ENCODE measurements at regions not wholly inside any gene's neighbourhood (a gene's known extent, or its start where the extent isn't known, plus 50 kb on each side); places are given as distances from the start of the nearest gene placed in this dataset.

- peaks cover 4 to 5% of the 10 kb centered on the region in 2 experiments for H3K9me3 ChIP-seq (ENCODE audit: control insufficient read depth in 1 of 2, insufficient read depth in 1 of 2, low read length in 2 of 2)
- no peak for TF ChIP-seq CTCF (IDR thresholded peaks at IDR 0.05)
- no peak overlapping the region for H3K4me3 ChIP-seq (ENCODE audit: low read length)
- no peak overlapping the region for H3K27ac ChIP-seq (ENCODE audit: low read depth in 1 of 2, low read length in 2 of 2)
- H3K36me3 ChIP-seq (ENCODE audit: insufficient read depth, low read length): no peaks in the 10 kb centered on the region
- DNase-seq: no peak
- no peak for ATAC-seq (ENCODE audit: poor library complexity)
- Mint-ChIP-seq H3K4me1 (ENCODE audit: low read depth) (no peaks in the 10 kb centered on the region), H3K36me3 (ENCODE audit: low read depth) (no peaks in the 10 kb centered on the region), H3K9me3 (peaks cover 10% of the 10 kb centered on the region), H3K27ac (no peak overlapping the region), H3K4me3 (no peak overlapping the region), H3K27me3 (no peaks in the 10 kb centered on the region)
- POLR2A ChIA-PET: no interaction called here
- H3K27me3 ChIP-seq (ENCODE audit: control insufficient read depth in 1 of 2, insufficient read depth in 2 of 2, low read length in 2 of 2): no peaks in the 10 kb centered on the region
- H3K4me1 ChIP-seq (ENCODE audit: insufficient read depth, low read length): no peaks in the 10 kb centered on the region
- intact Hi-C loops (cut with DNase I, micrococcal nuclease): no loop called here
- CTCF ChIA-PET: no interaction called here
These were observed 824.2 kb downstream of the SLC16A7 start for GRCh38 chr12:60419986-60420385.

GRCh38 chr12:60421741-60422140, 825.9 kb downstream of the SLC16A7 start:
- no peak for DNase-seq
- Mint-ChIP-seq H3K4me1 (ENCODE audit: low read depth) (no peaks in the 10 kb centered on the region), H3K4me3 (no peak overlapping the region), H3K27ac (no peak overlapping the region), H3K36me3 (ENCODE audit: low read depth) (no peaks in the 10 kb centered on the region), H3K27me3 (no peaks in the 10 kb centered on the region), H3K9me3 (peaks cover 5% of the 10 kb centered on the region)
- Histone ChIP-seq H3K4me1 (ENCODE audit: insufficient read depth, low read length) (no peaks in the 10 kb centered on the region), H3K27me3 (ENCODE audit: control insufficient read depth in 1 of 2, insufficient read depth in 2 of 2, low read length in 2 of 2) (no peaks in the 10 kb centered on the region), H3K27ac (ENCODE audit: low read depth in 1 of 2, low read length in 2 of 2) (no peak overlapping the region), H3K9me3 (ENCODE audit: control insufficient read depth in 1 of 2, insufficient read depth in 1 of 2, low read length in 2 of 2) (peaks cover 0 to 4% of the 10 kb centered on the region in 2 experiments), H3K36me3 (ENCODE audit: insufficient read depth, low read length) (no peaks in the 10 kb centered on the region), H3K4me3 (ENCODE audit: low read length) (no peak overlapping the region)
- TF ChIP-seq CTCF (IDR thresholded peaks at IDR 0.05): no peak
- intact Hi-C loops (cut with DNase I, micrococcal nuclease): no loop called here
- ATAC-seq (ENCODE audit: poor library complexity): no peak
- POLR2A ChIA-PET: no interaction called here
- CTCF ChIA-PET: no interaction called here

DNA sequence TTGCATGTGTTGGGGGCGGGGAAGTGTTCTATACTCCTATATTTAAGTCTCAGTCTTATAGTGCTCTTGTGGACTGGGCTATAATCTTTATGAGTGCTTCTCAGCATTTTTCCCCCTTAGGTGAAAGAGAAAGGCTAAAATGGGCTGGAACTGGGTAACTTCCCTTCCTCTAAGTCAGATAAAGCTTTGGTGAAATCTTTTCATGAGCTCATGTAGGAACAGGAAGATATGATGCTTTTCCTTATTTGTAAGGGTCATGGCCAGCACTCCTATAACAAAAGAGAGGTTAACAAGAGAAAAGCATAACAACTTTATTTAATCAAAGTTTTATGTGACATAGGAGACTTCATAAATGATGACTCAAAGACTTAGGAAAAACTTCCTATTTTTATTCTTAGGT, 841.5 kb downstream of the SLC16A7 start:
- H3K9me3 ChIP-seq (ENCODE audit: control insufficient read depth in 1 of 2, insufficient read depth in 1 of 2, low read length in 2 of 2): no peaks in the 10 kb centered on the region
- H3K27ac Mint-ChIP-seq: no peak overlapping the region
- no peak overlapping the region for H3K4me3 Mint-ChIP-seq
- no peak overlapping the region for H3K4me3 ChIP-seq (ENCODE audit: low read length)
- ChIA-PET POLR2A (no interaction called here), CTCF (no interaction called here)
- intact Hi-C loops (cut with DNase I, micrococcal nuclease): no loop called here
- DNase-seq: no peak
- H3K27me3 Mint-ChIP-seq: no peaks in the 10 kb centered on the region
- no peaks in the 10 kb centered on the region for H3K36me3 Mint-ChIP-seq (ENCODE audit: low read depth)
- no peaks in the 10 kb centered on the region for H3K36me3 ChIP-seq (ENCODE audit: insufficient read depth, low read length)
- H3K9me3 Mint-ChIP-seq: peaks cover 12% of the 10 kb centered on the region
- no peaks in the 10 kb centered on the region for H3K27me3 ChIP-seq (ENCODE audit: control insufficient read depth in 1 of 2, insufficient read depth in 2 of 2, low read length in 2 of 2)
- ATAC-seq (ENCODE audit: poor library complexity): no peak
- H3K27ac ChIP-seq (ENCODE audit: low read depth in 1 of 2, low read length in 2 of 2): no peak overlapping the region
- H3K4me1 Mint-ChIP-seq (ENCODE audit: low read depth): no peaks in the 10 kb centered on the region
- H3K4me1 ChIP-seq (ENCODE audit: insufficient read depth, low read length): no peaks in the 10 kb centered on the region
- TF ChIP-seq CTCF (IDR thresholded peaks at IDR 0.05): no peak
